Kidney (tissue), 13 donors: ENCODE measurements at regions not wholly inside any gene's neighbourhood (a gene's known extent, or its start where the extent isn't known, plus 50 kb on each side); places are given as distances from the start of the nearest gene placed in this dataset.

Experiments used
- DNase-seq, 5 donors: peaks; one replicate each; pipeline ENCODE4 v3.0.0-alpha.2; 2013 to 2020
- FAIRE-seq: peaks from 2 replicates; lab custom pipeline; 2012; peaks lifted over from hg19 to GRCh38; lab: Jason Lieb, UNC
- H3K27ac ChIP-seq, 2 donors: one replicate each; pipeline ENCODE4 v1.7.0; 2013; ENCODE audit warnings: low read depth in 2 of 2, low read length in 2 of 2, inconsistent platforms in 1 of 2
- H3K27me3 ChIP-seq: one replicate; pipeline ENCODE4 v1.7.1; 2013; ENCODE audit warnings: low read length, inconsistent platforms; ENCODE audit not compliant: control insufficient read depth, insufficient read depth
- H3K36me3 ChIP-seq, 3 donors: one replicate each; pipeline versions ENCODE4 v1.7.0 to v1.7.1; 2013; ENCODE audit warnings: low read length in 3 of 3, control low read depth in 1 of 3, inconsistent platforms in 1 of 3; ENCODE audit not compliant: insufficient read depth in 3 of 3, control insufficient read depth in 2 of 3
- H3K4me1 ChIP-seq, 3 donors: one replicate each; pipeline versions ENCODE4 v1.7.0 to v1.7.1; 2013; ENCODE audit warnings: low read length in 3 of 3, inconsistent platforms in 1 of 3, low read depth in 1 of 3; ENCODE audit not compliant: control insufficient read depth in 2 of 3, insufficient read depth in 2 of 3
- H3K4me3 ChIP-seq, 3 donors: one replicate each; pipeline versions ENCODE4 v1.7.0 to v1.8.1; 2013; ENCODE audit warnings: low read length in 3 of 3, control low read depth in 1 of 3, inconsistent platforms in 1 of 3
- H3K9ac ChIP-seq, 3 donors: one replicate each; pipeline versions ENCODE4 v1.7.0 to v1.7.1; 2013; ENCODE audit warnings: low read length in 3 of 3, control low read depth in 1 of 3, inconsistent platforms in 1 of 3
- H3K9me3 ChIP-seq, 3 donors: one replicate each; pipeline versions ENCODE4 v1.7.0 to v1.7.1; 2013; ENCODE audit warnings: low read length in 3 of 3, control low read depth in 1 of 3, inconsistent platforms in 1 of 3; ENCODE audit not compliant: control insufficient read depth in 2 of 3, insufficient read depth in 1 of 3
- CTCF ChIP-seq: IDR thresholded peaks from 3 replicates; pipeline ENCODE4 v1.5.1; 2012; ENCODE audit warnings: mild to moderate bottlenecking, moderate library complexity, borderline replicate concordance; ENCODE audit not compliant: insufficient read depth; ENCODE audit errors: extremely low read depth
- intact Hi-C: fragments of 100-400 bp; cut with DNase I; formaldehyde crosslinking; loops from one replicate; pipeline ENCODE4 v1.11.1; 2022
- donor health status: control.
- donor health status: control.
- donor health status: control.
- donor health status: control.
- donor health status: control.
- donor health status: DM: yes; HTN: yes; CAD: no.
- donor health status: Normal renal cell carcinoma (clear cell type).

- H3K4me3 ChIP-seq, result no peak overlapping the region
- DNase-seq (no peak), FAIRE-seq (no peak)
- H3K9me3 ChIP-seq, result peaks cover 0 to 3% (median 0%) of the 10 kb centered on the region in 3 donors
- TF ChIP-seq CTCF, result no peak
- no peak overlapping the region for H3K9ac ChIP-seq
- H3K27ac ChIP-seq, result no peak overlapping the region
- intact Hi-C loops, result no loop called here
- no peaks in the 10 kb centered on the region for H3K4me1 ChIP-seq
- no peaks in the 10 kb centered on the region for H3K27me3 ChIP-seq
- no peaks in the 10 kb centered on the region for H3K36me3 ChIP-seq
These were observed 171.3 kb downstream of the BLID start for GRCh38 chr11:121944556-121945230.

- H3K4me1 ChIP-seq, result no peaks in the 10 kb centered on the region
- no peak overlapping the region for H3K9ac ChIP-seq
- no peak overlapping the region for H3K27ac ChIP-seq
- no peak for FAIRE-seq
- H3K9me3 ChIP-seq, result no peaks in the 10 kb centered on the region
- no peak for DNase-seq
- H3K36me3 ChIP-seq, result no peaks in the 10 kb centered on the region
- H3K27me3 ChIP-seq, result no peaks in the 10 kb centered on the region
- no peak overlapping the region for H3K4me3 ChIP-seq
- intact Hi-C loops, result no loop called here
- TF ChIP-seq CTCF, result no peak
These were observed 177.9 kb downstream of the BLID start for GRCh38 chr11:121938076-121938475.

- Histone ChIP-seq H3K4me1 (peaks cover 0 to under 1% (median 0%) of the 10 kb centered on the region in 3 donors), H3K27me3 (no peaks in the 10 kb centered on the region), H3K4me3 (no peak overlapping the region), H3K27ac (no peak overlapping the region), H3K9me3 (no peaks in the 10 kb centered on the region), H3K9ac (no peak overlapping the region), H3K36me3 (no peaks in the 10 kb centered on the region)
- DNase-seq (no peak), FAIRE-seq (no peak)
- no peak for TF ChIP-seq CTCF
- intact Hi-C loops, result no loop called here
These were observed 179.1 kb downstream of the BLID start for GRCh38 chr11:121936781-121937447.
